Keratinocyte (primary cell): ENCODE measurements at regions not wholly inside any gene's neighbourhood (a gene's known extent, or its start where the extent isn't known, plus 50 kb on each side); places are given as distances from the start of the nearest gene placed in this dataset.

Source experiments
- DNase-seq: peaks from one replicate; pipeline ENCODE4 v3.0.0-alpha.2; 2011; ENCODE audit warnings: low read depth, missing footprints, low spot score
- FAIRE-seq: peaks from 2 replicates; lab custom pipeline; 2011; peaks lifted over from hg19 to GRCh38; lab: Jason Lieb, UNC
- H2AFZ ChIP-seq: 2 replicates; pipeline ENCODE4 v1.6.0; 2012; ENCODE audit warnings: low read length, control low read depth, inconsistent platforms; ENCODE audit not compliant: control insufficient read depth
- H3K27ac ChIP-seq: 2 replicates; pipeline ENCODE4 v1.5.1; 2011; ENCODE audit warnings: low read length; ENCODE audit not compliant: control insufficient read depth, insufficient read depth
- H3K27me3 ChIP-seq: 3 replicates; pipeline ENCODE4 v1.6.0; 2011; ENCODE audit warnings: low read length; ENCODE audit not compliant: control insufficient read depth, insufficient read depth; ENCODE audit errors: extremely low read depth
- H3K36me3 ChIP-seq, 2 experiments: 2 replicates in 1 of 2; 3 replicates in 1 of 2; pipeline ENCODE4 v1.5.1; 2011; ENCODE audit warnings: low read length in 2 of 2, mild to moderate bottlenecking in 1 of 2; ENCODE audit not compliant: control insufficient read depth in 2 of 2, insufficient read depth in 2 of 2; ENCODE audit errors: extremely low read depth in 1 of 2
- H3K4me1 ChIP-seq: 3 replicates; pipeline ENCODE4 v1.5.1; 2011; ENCODE audit warnings: low read length; ENCODE audit not compliant: control insufficient read depth, insufficient read depth; ENCODE audit errors: extremely low read depth
- H3K4me2 ChIP-seq: 3 replicates; pipeline ENCODE4 v1.6.0; 2011; ENCODE audit warnings: low read depth, low read length; ENCODE audit not compliant: control insufficient read depth, insufficient read depth; ENCODE audit errors: extremely low read depth
- H3K4me3 ChIP-seq, 3 experiments: fragments of 200-600 bp in 1 of 3; sonication (generic) in 1 of 3; 2 replicates in 2 of 3; 3 replicates in 1 of 3; pipeline ENCODE4 v1.5.1; 2011 to 2016; ENCODE audit warnings: low read length in 3 of 3, mild to moderate bottlenecking in 3 of 3, control low read depth in 2 of 3, inconsistent platforms in 1 of 3, low read depth in 1 of 3, mixed read lengths in 1 of 3, mixed run types in 1 of 3, moderate library complexity in 1 of 3; ENCODE audit not compliant: control insufficient read depth in 2 of 3, insufficient read depth in 2 of 3; ENCODE audit errors: extremely low read depth in 1 of 3
- H3K79me2 ChIP-seq: 2 replicates; pipeline ENCODE4 v1.6.0; 2012; ENCODE audit warnings: low read length; ENCODE audit not compliant: control insufficient read depth, insufficient read depth
- H3K9ac ChIP-seq: 3 replicates; pipeline ENCODE4 v1.6.0; 2011; ENCODE audit warnings: low read length; ENCODE audit not compliant: control insufficient read depth, insufficient read depth; ENCODE audit errors: extremely low read depth
- H3K9me1 ChIP-seq: 3 replicates; pipeline ENCODE4 v1.6.0; 2011; ENCODE audit warnings: low read length; ENCODE audit not compliant: control insufficient read depth, insufficient read depth; ENCODE audit errors: extremely low read depth
- H3K9me3 ChIP-seq: 2 replicates; pipeline ENCODE4 v1.5.1; 2012; ENCODE audit warnings: low read depth, low read length; ENCODE audit not compliant: control insufficient read depth
- H4K20me1 ChIP-seq: 3 replicates; pipeline ENCODE4 v1.6.0; 2011; ENCODE audit warnings: low read length; ENCODE audit not compliant: control insufficient read depth, insufficient read depth; ENCODE audit errors: extremely low read depth
- CTCF ChIP-seq, 3 experiments: IDR thresholded peaks in 1 of 3; conservative IDR thresholded peaks in 1 of 3; optimal IDR thresholded peaks in 1 of 3; 2 replicates in 2 of 3; 3 replicates in 1 of 3; pipeline versions ENCODE3 to v1.5.1; 2011; ENCODE audit warnings: low read length in 3 of 3, mild to moderate bottlenecking in 3 of 3, moderate library complexity in 2 of 3, control low read depth in 1 of 3, inconsistent platforms in 1 of 3; ENCODE audit not compliant: insufficient read depth in 2 of 3; ENCODE audit errors: extremely low read depth in 1 of 3
- EZH2 ChIP-seq: IDR thresholded peaks from one replicate; pipeline ENCODE4 v1.6.1; 2012; ENCODE audit warnings: inconsistent platforms, mild to moderate bottlenecking, low read length, moderate library complexity
- dilution Hi-C: fragments of 300-500 bp; cut with MboI; formaldehyde crosslinking; loops from one replicate; pipeline ENCODE4 v1.7.0; 2020; ENCODE audit warnings: low sequenced_read_pairs; ENCODE audit not compliant: extremely low pct_ligation_motif_present

- Histone ChIP-seq H3K27ac (no peak overlapping the region), H2AFZ (no peak overlapping the region), H3K27me3 (no peaks in the 10 kb centered on the region), H3K4me1 (no peaks in the 10 kb centered on the region), H3K9me3 (no peaks in the 10 kb centered on the region), H3K79me2 (no peaks in the 10 kb centered on the region), H3K9ac (no peak overlapping the region), H3K9me1 (no peaks in the 10 kb centered on the region), H3K36me3 (no peaks in the 10 kb centered on the region), H4K20me1 (no peaks in the 10 kb centered on the region), H3K4me2 (no peak overlapping the region), H3K4me3 (no peak overlapping the region)
- FAIRE-seq = no peak
- TF ChIP-seq CTCF (optimal IDR thresholded peaks at IDR 0.05 in 1 of 3, IDR thresholded peaks at IDR 0.05 in 1 of 3, conservative IDR thresholded peaks at IDR 0.05 in 1 of 3; ENCODE audit: extremely low read depth in 1 of 3, insufficient read depth in 2 of 3, low read length in 3 of 3) = no peak
- TF ChIP-seq EZH2 = no peak
- DNase-seq = no peak
- dilution Hi-C loops = no loop called here
Measured at GRCh38 chr6:139919107-139920026, 544.9 kb upstream of the CITED2 start.

GRCh38 chr6:139917951-139918630 lies 543.6 kb upstream of the CITED2 start:
- Histone ChIP-seq H3K27ac (no peak overlapping the region), H3K79me2 (no peaks in the 10 kb centered on the region), H3K4me2 (no peak overlapping the region), H3K4me3 (no peak overlapping the region), H3K9ac (no peak overlapping the region), H3K36me3 (no peaks in the 10 kb centered on the region), H3K9me3 (no peaks in the 10 kb centered on the region), H2AFZ (no peak overlapping the region), H3K9me1 (no peaks in the 10 kb centered on the region), H3K4me1 (no peaks in the 10 kb centered on the region), H3K27me3 (no peaks in the 10 kb centered on the region), H4K20me1 (no peaks in the 10 kb centered on the region)
- dilution Hi-C loops = no loop called here
- FAIRE-seq (no peak), DNase-seq (no peak)
- TF ChIP-seq EZH2 (no peak), CTCF (optimal IDR thresholded peaks at IDR 0.05 in 1 of 3, IDR thresholded peaks at IDR 0.05 in 1 of 3, conservative IDR thresholded peaks at IDR 0.05 in 1 of 3; ENCODE audit: extremely low read depth in 1 of 3, insufficient read depth in 2 of 3, low read length in 3 of 3) (no peak)
